Esophagus muscularis mucosa (tissue), 4 donors: ENCODE measurements at regions not wholly inside any gene's neighbourhood (a gene's known extent, or its start where the extent isn't known, plus 50 kb on each side); places are given as distances from the start of the nearest gene placed in this dataset.

Experiments used
- DNase-seq: peaks from one replicate; pipeline ENCODE4 v3.0.0-alpha.2; 2017; ENCODE audit errors: extremely low spot score
- H3K27ac ChIP-seq, 4 donors: fragments of 200-600 bp; sonication (generic); replicated peaks in 1 of 4; 1 replicate in 3 of 4; 2 replicates in 1 of 4; pipeline ENCODE4 v1.5.1; 2016 to 2019; ENCODE audit warnings: mild to moderate bottlenecking in 1 of 4
- H3K27me3 ChIP-seq, 4 donors: fragments of 200-600 bp; sonication (generic); one replicate each; pipeline versions ENCODE4 v1.5.1 to v1.6.0; 2016 to 2019
- H3K36me3 ChIP-seq, 4 donors: fragments of 200-600 bp; sonication (generic); one replicate each; pipeline ENCODE4 v1.5.1; 2016 to 2019
- H3K4me1 ChIP-seq, 4 donors: fragments of 200-600 bp; sonication (generic); one replicate each; pipeline ENCODE4 v1.5.1; 2016 to 2019
- H3K4me3 ChIP-seq, 4 donors: fragments of 200-600 bp; sonication (generic); 1 replicate in 2 of 4; 2 replicates in 2 of 4; pipeline ENCODE4 v1.5.1; 2016 to 2019; ENCODE audit warnings: mild to moderate bottlenecking in 4 of 4, moderate library complexity in 1 of 4
- H3K9me3 ChIP-seq, 4 donors: fragments of 200-600 bp; sonication (generic); 1 replicate in 3 of 4; 2 replicates in 1 of 4; pipeline ENCODE4 v1.5.1; 2016 to 2019
- CTCF ChIP-seq, 3 experiments: fragments of 200-600 bp in 2 of 3; fragments of 450-650 bp in 1 of 3; sonication (generic) in 2 of 3; IDR thresholded peaks; one replicate each; pipeline ENCODE4 v1.5.1; 2017 to 2019; ENCODE audit warnings: antibody characterized with exemption in 3 of 3, mild to moderate bottlenecking in 2 of 3, moderate library complexity in 1 of 3
- EP300 ChIP-seq: sonication (generic); formaldehyde crosslinking; IDR thresholded peaks from one replicate; pipeline ENCODE4 v1.6.1; 2017; ENCODE audit warnings: antibody characterized with exemption
- POLR2A ChIP-seq: fragments of 450-650 bp; IDR thresholded peaks from one replicate; pipeline ENCODE4 v1.6.1; 2017; ENCODE audit warnings: antibody characterized with exemption, moderate library complexity, mild to moderate bottlenecking, low read depth
- POLR2AphosphoS5 ChIP-seq, 2 donors: sonication (generic); formaldehyde crosslinking; IDR thresholded peaks; one replicate each; pipeline ENCODE4 v1.6.1; 2017; ENCODE audit warnings: antibody characterized with exemption in 2 of 2
- WGBS: methylation state at CpG from one replicate; pipeline ENCODE4 v1.1.5; 2018; 5-methylcytosine and 5-hydroxymethylcytosine counted together
- intact Hi-C: fragments of 100-400 bp; cut with DNase I; formaldehyde crosslinking; loops from one replicate; pipeline ENCODE4 v1.15.1; 2023

- Histone ChIP-seq H3K27ac (no peak overlapping the region), H3K4me1 (no peaks in the 10 kb centered on the region), H3K9me3 (no peaks in the 10 kb centered on the region), H3K27me3 (no peaks in the 10 kb centered on the region), H3K36me3 (no peaks in the 10 kb centered on the region), H3K4me3 (no peak overlapping the region)
- 50% methylated on average over 4 of the region's 4 CpGs for WGBS
- DNase-seq, result no peak
- no peak for TF ChIP-seq EP300
- TF ChIP-seq CTCF (IDR thresholded peaks at IDR 0.05), result no peak
- no peak for TF ChIP-seq POLR2AphosphoS5 (IDR thresholded peaks at IDR 0.05)
- no peak for TF ChIP-seq POLR2A
- intact Hi-C loops, result no loop called here
Observed at GRCh38 chr12:86634456-86635410, 378.5 kb upstream of the MGAT4C start.

- Histone ChIP-seq H3K4me1 (no peaks in the 10 kb centered on the region), H3K9me3 (peaks cover 0 to 44% (median 21%) of the 10 kb centered on the region in 4 donors), H3K27me3 (no peaks in the 10 kb centered on the region), H3K36me3 (no peaks in the 10 kb centered on the region), H3K4me3 (no peak overlapping the region), H3K27ac (no peak overlapping the region)
- no peak for TF ChIP-seq POLR2A
- TF ChIP-seq POLR2AphosphoS5 (IDR thresholded peaks at IDR 0.05), result no peak
- TF ChIP-seq EP300, result no peak
- no peak for TF ChIP-seq CTCF (IDR thresholded peaks at IDR 0.05)
- no peak for DNase-seq
- 80% methylated on average over 1 of the region's 3 CpGs for WGBS
- intact Hi-C loops, result no loop called here
Observed at GRCh38 chr12:86627001-86627400, 370.8 kb upstream of the MGAT4C start.

GRCh38 chr12:86623267-86623666, 367.1 kb upstream of the MGAT4C start:
- no peaks in the 10 kb centered on the region for H3K27me3 ChIP-seq
- no peak overlapping the region for H3K4me3 ChIP-seq
- TF ChIP-seq POLR2A, result no peak
- no peak for TF ChIP-seq CTCF (IDR thresholded peaks at IDR 0.05)
- no peak for TF ChIP-seq EP300
- TF ChIP-seq POLR2AphosphoS5 (IDR thresholded peaks at IDR 0.05), result no peak
- intact Hi-C loops, result no loop called here
- peaks cover 0 to 40% (median 18%) of the 10 kb centered on the region in 4 donors for H3K9me3 ChIP-seq
- no peaks in the 10 kb centered on the region for H3K36me3 ChIP-seq
- no peak for DNase-seq
- no peaks in the 10 kb centered on the region for H3K4me1 ChIP-seq
- no peak overlapping the region for H3K27ac ChIP-seq
- WGBS, result 79% methylated on average over 1 of the region's 1 CpG

GRCh38 chr12:86621957-86622356, 365.8 kb upstream of the MGAT4C start:
- intact Hi-C loops, result no loop called here
- WGBS, result 69% methylated on average over 2 of the region's 2 CpGs

More at GRCh38 chr12:86621957-86622356, 365.8 kb upstream of the MGAT4C start:
- Histone ChIP-seq H3K4me3 (no peak overlapping the region), H3K27ac (no peak overlapping the region), H3K27me3 (no peaks in the 10 kb centered on the region), H3K9me3 (peaks cover 0 to 33% (median 18%) of the 10 kb centered on the region in 4 donors), H3K36me3 (no peaks in the 10 kb centered on the region), H3K4me1 (no peaks in the 10 kb centered on the region)
- DNase-seq, result no peak
- TF ChIP-seq EP300, result no peak
- TF ChIP-seq POLR2A, result no peak
- no peak for TF ChIP-seq CTCF (IDR thresholded peaks at IDR 0.05)
- no peak for TF ChIP-seq POLR2AphosphoS5 (IDR thresholded peaks at IDR 0.05)
